ENCODE measurements at regions not wholly inside any gene's neighbourhood (a gene's known extent, or its start where the extent isn't known, plus 50 kb on each side); places are given as distances from the start of the nearest gene placed in this dataset.

DNA sequence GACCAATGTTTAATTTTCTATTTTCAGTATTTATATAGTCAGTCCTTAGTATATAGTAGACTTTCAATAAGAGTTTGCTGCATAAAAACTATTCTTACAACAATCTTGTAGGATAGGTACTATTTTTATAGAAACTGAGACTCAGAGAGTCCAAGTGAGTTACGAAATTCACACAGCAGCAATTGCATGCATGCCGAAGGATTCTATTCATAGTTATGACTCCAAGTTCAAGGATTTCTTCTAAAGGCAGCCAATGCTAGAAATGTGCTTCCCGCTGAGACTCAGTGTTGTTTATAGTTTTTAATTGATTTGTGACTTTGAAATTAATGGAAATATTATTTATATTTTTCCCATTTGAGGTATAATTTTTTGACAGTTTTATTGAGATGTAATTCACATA, 62.7 kb upstream of the CSNK1A1L start:
- no peak for TF ChIP-seq YY1 (IDR thresholded peaks at IDR 0.05; ENCODE audit: insufficient read depth, insufficient read length)
- no peak for TF ChIP-seq ZNF274 (IDR thresholded peaks at IDR 0.05; ENCODE audit: low read depth, low read length)
- no peak for TF ChIP-seq SUZ12 (IDR thresholded peaks at IDR 0.05; ENCODE audit: extremely low read depth, insufficient read depth, insufficient read length)

Data from NT2/D1 (cell line).